ENCODE measurements at regions not wholly inside any gene's neighbourhood (a gene's known extent, or its start where the extent isn't known, plus 50 kb on each side); places are given as distances from the start of the nearest gene placed in this dataset.

- H3K4me1 ChIP-seq (ENCODE audit: insufficient read depth, low read length): no peaks in the 10 kb centered on the region
- H3K4me3 ChIP-seq (ENCODE audit: low read length): no peak overlapping the region
- no TSS peak for BruUV-seq (replicated peaks)
- H4K20me1 ChIP-seq (ENCODE audit: low read length): no peaks in the 10 kb centered on the region
- H2AFZ ChIP-seq (ENCODE audit: low read length): no peak overlapping the region
- intact Hi-C loops (cut with micrococcal nuclease): no loop called here
- H3K27ac ChIP-seq (ENCODE audit: low read length): no peak overlapping the region
- ChIA-PET CTCF (no interaction called here), POLR2A (ENCODE audit: unreplicated experiment) (no interaction called here)
- no peaks in the 10 kb centered on the region for H3K36me3 ChIP-seq (ENCODE audit: low read depth, low read length)
- ATAC-seq: no peak
- H3K4me2 ChIP-seq (ENCODE audit: low read length): no peak overlapping the region
- TF ChIP-seq EZH2 (IDR thresholded peaks at IDR 0.05; ENCODE audit: low read length, unreplicated experiment) (no peak), CTCF (conservative IDR thresholded peaks at IDR 0.05; ENCODE audit: low read depth, low read length) (no peak), EZH2phosphoT487 (IDR thresholded peaks at IDR 0.05; ENCODE audit: borderline replicate concordance, low read length) (no peak)
- no peaks in the 10 kb centered on the region for H3F3A ChIP-seq (ENCODE audit: low read length, unreplicated experiment)
- peaks cover 11% of the 10 kb centered on the region for H3K27me3 ChIP-seq (ENCODE audit: low read length)
- DNase-seq: no peak
- no peaks in the 10 kb centered on the region for H3K9me2 ChIP-seq (replicated peaks; ENCODE audit: low read length)
- no peak overlapping the region for H3K9ac ChIP-seq (ENCODE audit: low read length)
- H3K79me2 ChIP-seq (ENCODE audit: low read length): no peaks in the 10 kb centered on the region
- no peaks in the 10 kb centered on the region for H3K9me3 ChIP-seq (ENCODE audit: low read length)
These were observed 50.8 kb upstream of the CACNA2D1 start for GRCh38 chr7:82494420-82494819.

All from PC-3 (cell line).